ENCODE measurements at regions not wholly inside any gene's neighbourhood (a gene's known extent, or its start where the extent isn't known, plus 50 kb on each side); places are given as distances from the start of the nearest gene placed in this dataset.

DNA sequence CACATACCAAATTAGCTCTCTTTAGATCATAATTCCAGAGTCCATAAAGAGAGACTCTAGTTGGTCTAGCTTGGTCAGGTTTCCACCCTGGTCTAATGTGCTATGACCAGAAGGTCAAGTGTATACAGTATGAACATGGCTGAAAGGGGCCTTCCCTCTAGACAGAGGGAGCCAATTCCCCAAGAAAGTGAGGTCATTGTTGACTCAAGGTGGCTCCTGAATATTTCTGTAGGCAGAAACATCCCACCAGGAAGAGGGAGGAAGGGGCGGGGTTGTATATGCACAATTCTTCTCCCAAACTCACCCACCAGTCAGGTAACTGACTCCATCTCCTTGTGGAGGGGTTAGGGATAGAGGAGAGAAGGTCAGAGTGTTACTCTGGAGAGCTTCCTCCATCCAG is 281.8 kb upstream of the PLET1 start:
- CTCF ChIA-PET = no interaction called here
- BruUV-seq (replicated peaks) = no TSS peak
- intact Hi-C loops (cut with micrococcal nuclease; ENCODE audit: unreplicated experiment) = no loop called here

GRCh38 chr11:112543390-112543789 is 282.7 kb upstream of the PLET1 start:
- H3K36me3 ChIP-seq (ENCODE audit: control insufficient read depth, insufficient read depth, low read length) = no peaks in the 10 kb centered on the region
- DNase-seq (ENCODE audit: low read depth, low spot score) = no peak
- H3K27ac ChIP-seq (ENCODE audit: low read length) = no peak overlapping the region
- no peak overlapping the region for H3K4me3 ChIP-seq (ENCODE audit: low read depth in 2 of 2, low read length in 2 of 2)
- H3K9me3 ChIP-seq (ENCODE audit: control insufficient read depth, insufficient read depth, low read depth, low read length) = no peaks in the 10 kb centered on the region
- BruUV-seq (replicated peaks) = no TSS peak
- no peak; the same call in 1 of the 2 replicates for ATAC-seq
- no peaks in the 10 kb centered on the region for H3K4me1 ChIP-seq (ENCODE audit: control insufficient read depth, insufficient read depth, low read length)
- intact Hi-C loops (cut with micrococcal nuclease; ENCODE audit: unreplicated experiment) = no loop called here
- TF ChIP-seq, protein P1, sequence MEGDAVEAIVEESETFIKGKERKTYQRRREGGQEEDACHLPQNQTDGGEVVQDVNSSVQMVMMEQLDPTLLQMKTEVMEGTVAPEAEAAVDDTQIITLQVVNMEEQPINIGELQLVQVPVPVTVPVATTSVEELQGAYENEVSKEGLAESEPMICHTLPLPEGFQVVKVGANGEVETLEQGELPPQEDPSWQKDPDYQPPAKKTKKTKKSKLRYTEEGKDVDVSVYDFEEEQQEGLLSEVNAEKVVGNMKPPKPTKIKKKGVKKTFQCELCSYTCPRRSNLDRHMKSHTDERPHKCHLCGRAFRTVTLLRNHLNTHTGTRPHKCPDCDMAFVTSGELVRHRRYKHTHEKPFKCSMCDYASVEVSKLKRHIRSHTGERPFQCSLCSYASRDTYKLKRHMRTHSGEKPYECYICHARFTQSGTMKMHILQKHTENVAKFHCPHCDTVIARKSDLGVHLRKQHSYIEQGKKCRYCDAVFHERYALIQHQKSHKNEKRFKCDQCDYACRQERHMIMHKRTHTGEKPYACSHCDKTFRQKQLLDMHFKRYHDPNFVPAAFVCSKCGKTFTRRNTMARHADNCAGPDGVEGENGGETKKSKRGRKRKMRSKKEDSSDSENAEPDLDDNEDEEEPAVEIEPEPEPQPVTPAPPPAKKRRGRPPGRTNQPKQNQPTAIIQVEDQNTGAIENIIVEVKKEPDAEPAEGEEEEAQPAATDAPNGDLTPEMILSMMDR (IDR thresholded peaks at IDR 0.05) = no peak
- TF ChIP-seq REST (IDR thresholded peaks at IDR 0.05; ENCODE audit: insufficient read depth in 1 of 2, low read depth in 2 of 2, low read length in 1 of 2) = no peak
- no peak for TF ChIP-seq SIN3A (IDR thresholded peaks at IDR 0.05; ENCODE audit: borderline replicate concordance, insufficient read depth, low read depth, low read length)
- TF ChIP-seq POLR2AphosphoS5 (IDR thresholded peaks at IDR 0.05; ENCODE audit: low read depth, low read length) = no peak
- no peak for TF ChIP-seq TCF7L2 (IDR thresholded peaks at IDR 0.05; ENCODE audit: low read depth, low read length)
- 0 out of 2 replicates have a peak, but pooled peaks cover 7% of the 10 kb centered on the region for H3K27me3 ChIP-seq (ENCODE audit: control insufficient read depth, insufficient read depth, low read length)
- POLR2A ChIA-PET = no interaction called here
- CTCF ChIA-PET = no interaction called here
- in situ Hi-C loops (cut with HindIII; ENCODE audit: low pct_unique_long_range_greater_than_20kb, low sequenced_read_pairs) = no loop called here

More for the DNA sequence above, 281.8 kb upstream of the PLET1 start:
- H3K4me3 ChIP-seq (ENCODE audit: low read depth in 2 of 2, low read length in 2 of 2) = no peak overlapping the region
- in situ Hi-C loops (cut with HindIII; ENCODE audit: low pct_unique_long_range_greater_than_20kb, low sequenced_read_pairs) = no loop called here
- TF ChIP-seq POLR2AphosphoS5 (IDR thresholded peaks at IDR 0.05; ENCODE audit: low read depth, low read length) (no peak), TCF7L2 (IDR thresholded peaks at IDR 0.05; ENCODE audit: low read depth, low read length) (no peak), SIN3A (IDR thresholded peaks at IDR 0.05; ENCODE audit: borderline replicate concordance, insufficient read depth, low read depth, low read length) (no peak), REST (IDR thresholded peaks at IDR 0.05; ENCODE audit: insufficient read depth in 1 of 2, low read depth in 2 of 2, low read length in 1 of 2) (no peak)
- TF ChIP-seq, protein P1 (IDR thresholded peaks at IDR 0.05) = no peak
- H3K27me3 ChIP-seq (ENCODE audit: control insufficient read depth, insufficient read depth, low read length) = 0 out of 2 replicates have a peak, but pooled peaks cover 7% of the 10 kb centered on the region
- DNase-seq (ENCODE audit: low read depth, low spot score) = no peak
- no peaks in the 10 kb centered on the region for H3K4me1 ChIP-seq (ENCODE audit: control insufficient read depth, insufficient read depth, low read length)
- H3K36me3 ChIP-seq (ENCODE audit: control insufficient read depth, insufficient read depth, low read length) = no peaks in the 10 kb centered on the region
- no peak for ATAC-seq
- no peaks in the 10 kb centered on the region for H3K9me3 ChIP-seq (ENCODE audit: control insufficient read depth, insufficient read depth, low read depth, low read length)
- POLR2A ChIA-PET = no interaction called here
- no peak overlapping the region for H3K27ac ChIP-seq (ENCODE audit: low read length)
